ENCODE measurements at regions not wholly inside any gene's neighbourhood (a gene's known extent, or its start where the extent isn't known, plus 50 kb on each side); places are given as distances from the start of the nearest gene placed in this dataset.

GRCh38 chrX:110512341-110512740 is 153.7 kb downstream of the RTL9 start:
- TF ChIP-seq CTCF (IDR thresholded peaks at IDR 0.05) (no peak), POLR2A (IDR thresholded peaks at IDR 0.05) (no peak)

Measured in transverse colon (tissue), 3 donors.